D721Med (cell line): ENCODE measurements at regions not wholly inside any gene's neighbourhood (a gene's known extent, or its start where the extent isn't known, plus 50 kb on each side); places are given as distances from the start of the nearest gene placed in this dataset.

Experiments used
- DNase-seq: peaks from one replicate; pipeline ENCODE4 v3.0.0; 2011; ENCODE audit warnings: low spot score; ENCODE audit not compliant: insufficient read length
- FAIRE-seq: peaks from 2 replicates; lab custom pipeline; 2011; peaks lifted over from hg19 to GRCh38; lab: Jason Lieb, UNC
- CTCF ChIP-seq: IDR thresholded peaks from 2 replicates; pipeline ENCODE4 v1.5.1; 2012; ENCODE audit warnings: mild to moderate bottlenecking, control low read depth; ENCODE audit not compliant: insufficient read depth; ENCODE audit errors: missing control alignments

GRCh38 chr3:103813955-103814354 lies 1379.1 kb downstream of the ZPLD1 start:
- no peak for TF ChIP-seq CTCF
- FAIRE-seq, result no peak
- no peak for DNase-seq

GRCh38 chr3:103818398-103818797 lies 1383.6 kb downstream of the ZPLD1 start:
- TF ChIP-seq CTCF, result no peak
- no peak for FAIRE-seq
- DNase-seq, result no peak

GRCh38 chr3:103818800-103819199 lies 1384.0 kb downstream of the ZPLD1 start:
- DNase-seq, result no peak
- no peak for FAIRE-seq
- no peak for TF ChIP-seq CTCF

DNA sequence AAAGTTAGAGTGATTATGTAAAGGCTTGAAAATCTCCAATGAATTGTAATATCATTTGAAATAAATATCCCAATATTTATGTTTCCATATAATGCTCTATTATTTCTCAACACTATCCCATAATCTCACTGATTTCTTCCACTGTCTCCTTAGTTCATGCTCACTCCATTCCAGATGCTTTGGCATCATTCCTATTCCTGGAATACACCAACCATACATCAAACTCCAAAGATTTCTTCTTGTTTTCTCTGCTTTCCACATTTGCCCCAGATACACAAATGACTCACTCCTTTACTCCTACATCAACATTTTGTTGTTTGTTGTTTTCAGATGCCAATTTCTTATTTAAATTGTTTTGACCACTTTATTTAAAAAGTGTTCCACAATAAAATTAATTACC lies 1390.8 kb downstream of the ZPLD1 start:
- TF ChIP-seq CTCF, result no peak
- FAIRE-seq (no peak), DNase-seq (no peak)

GRCh38 chr3:103829723-103830326 lies 1395.0 kb downstream of the ZPLD1 start:
- DNase-seq (no peak), FAIRE-seq (no peak)
- TF ChIP-seq CTCF, result no peak

GRCh38 chr3:103847081-103848062 lies 1412.6 kb downstream of the ZPLD1 start:
- FAIRE-seq, result no peak
- TF ChIP-seq CTCF, result no peak
- no peak for DNase-seq
